WERI-Rb-1 (cell line): ENCODE measurements at regions not wholly inside any gene's neighbourhood (a gene's known extent, or its start where the extent isn't known, plus 50 kb on each side); places are given as distances from the start of the nearest gene placed in this dataset.
"Not testable (repeated sequence)": the region's sequence is repeated elsewhere in the genome, so short reads cannot be mapped to it uniquely, and the experiment has no call there.

ENCODE experiments used
- DNase-seq: peaks from one replicate; pipeline ENCODE4 v3.0.0-alpha.2; 2020
- H3K27ac ChIP-seq: fragments of 250-450 bp; sonication (Bioruptor Pico); 2 replicates; pipeline ENCODE4 v1.5.1; 2020; ENCODE audit warnings: mild to moderate bottlenecking, moderate library complexity
- H3K27me3 ChIP-seq: fragments of 250-450 bp; sonication (Bioruptor Pico); 2 replicates; pipeline ENCODE4 v1.5.1; 2021; ENCODE audit warnings: mild to moderate bottlenecking, low read depth, moderate library complexity; ENCODE audit not compliant: insufficient read depth, severe bottlenecking
- H3K36me3 ChIP-seq: fragments of 250-450 bp; sonication (Bioruptor Pico); 2 replicates; pipeline ENCODE4 v1.5.1; 2020; ENCODE audit warnings: mild to moderate bottlenecking, moderate library complexity
- H3K4me3 ChIP-seq: 2 replicates; pipeline ENCODE4 v1.5.1; 2011; ENCODE audit warnings: low read depth, mild to moderate bottlenecking, control low read depth, low read length
- H3K9me3 ChIP-seq: fragments of 250-450 bp; sonication (Bioruptor Pico); 2 replicates; pipeline ENCODE4 v1.5.1; 2021; ENCODE audit warnings: mild to moderate bottlenecking, moderate library complexity; ENCODE audit not compliant: severe bottlenecking
- CTCF ChIP-seq: IDR thresholded peaks from 2 replicates; pipeline ENCODE4 v1.5.1; 2011; ENCODE audit warnings: low read depth, mild to moderate bottlenecking, control low read depth, inconsistent platforms, low read length

- Histone ChIP-seq H3K27me3 (no peaks in the 10 kb centered on the region), H3K4me3 (no peak overlapping the region), H3K27ac (no peak overlapping the region), H3K36me3 (no peaks in the 10 kb centered on the region), H3K9me3 (no peaks in the 10 kb centered on the region)
- no peak for DNase-seq
- TF ChIP-seq CTCF = no peak
Measured at GRCh38 chr9:136603216-136603615, 57.4 kb upstream of the NOTCH1 start.

- Histone ChIP-seq H3K27me3 (no peaks in the 10 kb centered on the region), H3K4me3 (no peak overlapping the region), H3K36me3 (no peaks in the 10 kb centered on the region), H3K27ac (no peak overlapping the region), H3K9me3 (no peaks in the 10 kb centered on the region)
- no peak for TF ChIP-seq CTCF
- no peak for DNase-seq
Measured at GRCh38 chr9:136602193-136602885, 56.5 kb upstream of the NOTCH1 start.

GRCh38 chr9:136601250-136601973, 55.6 kb upstream of the NOTCH1 start:
- H3K4me3 ChIP-seq, H3K36me3 ChIP-seq, DNase-seq, H3K27me3 ChIP-seq, H3K9me3 ChIP-seq, H3K27ac ChIP-seq: not testable (repeated sequence)

- no peak for DNase-seq
- H3K27me3 ChIP-seq = no peaks in the 10 kb centered on the region
- no peak overlapping the region; the same call in 1 of the 2 replicates for H3K27ac ChIP-seq
- H3K9me3 ChIP-seq = no peaks in the 10 kb centered on the region
- H3K36me3 ChIP-seq = no peaks in the 10 kb centered on the region
- H3K4me3 ChIP-seq = no peak overlapping the region
- TF ChIP-seq CTCF = no peak
Measured at GRCh38 chr9:136599811-136600660, 54.2 kb upstream of the NOTCH1 start.

- Histone ChIP-seq H3K27me3 (no peaks in the 10 kb centered on the region), H3K9me3 (no peaks in the 10 kb centered on the region), H3K36me3 (no peaks in the 10 kb centered on the region), H3K4me3 (no peak overlapping the region), H3K27ac (no peak overlapping the region)
- TF ChIP-seq CTCF = no peak
- DNase-seq = no peak
Measured at GRCh38 chr9:136599074-136599531, 53.3 kb upstream of the NOTCH1 start.

- DNase-seq, H3K36me3 ChIP-seq, H3K27ac ChIP-seq, H3K4me3 ChIP-seq, H3K9me3 ChIP-seq, H3K27me3 ChIP-seq: not testable (repeated sequence)
Measured at GRCh38 chr9:136598390-136599073, 52.7 kb upstream of the NOTCH1 start.
